ENCODE measurements at regions not wholly inside any gene's neighbourhood (a gene's known extent, or its start where the extent isn't known, plus 50 kb on each side); places are given as distances from the start of the nearest gene placed in this dataset.

- no peak for TF ChIP-seq SIN3A (IDR thresholded peaks at IDR 0.05; ENCODE audit: low read depth)
- TF ChIP-seq RAD21 (IDR thresholded peaks at IDR 0.05; ENCODE audit: low read depth) = no peak
- TF ChIP-seq CEBPB (IDR thresholded peaks at IDR 0.05; ENCODE audit: low read depth) = no peak
These were observed 115.5 kb upstream of the WDR1 start for GRCh38 chr4:10232114-10232513.

Data from HCT116 (cell line).